Astrocyte (in vitro differentiated cells and primary cell): ENCODE measurements at regions not wholly inside any gene's neighbourhood (a gene's known extent, or its start where the extent isn't known, plus 50 kb on each side); places are given as distances from the start of the nearest gene placed in this dataset.
A peak's percentile ranks its signal among the peaks of the same experiment; 100 is the strongest.
"Not testable (repeated sequence)": the region's sequence is repeated elsewhere in the genome, so short reads cannot be mapped to it uniquely, and the experiment has no call there.

ENCODE experiments used
- DNase-seq: peaks from one replicate; pipeline ENCODE4 v3.0.0-alpha.2; 2010; ENCODE audit warnings: low read depth
- FAIRE-seq: peaks from 2 replicates; lab custom pipeline; 2011; peaks lifted over from hg19 to GRCh38; lab: Jason Lieb, UNC
- H2AFZ ChIP-seq: 2 replicates; pipeline ENCODE4 v1.6.0; 2012; ENCODE audit warnings: low read depth, low read length, inconsistent platforms
- H3K27ac ChIP-seq: 2 replicates; pipeline ENCODE4 v1.5.1; 2011; ENCODE audit warnings: low read depth, low read length, inconsistent platforms
- H3K27me3 ChIP-seq: 2 replicates; pipeline ENCODE4 v1.6.0; 2011; ENCODE audit warnings: low read length, inconsistent platforms; ENCODE audit not compliant: insufficient read depth
- H3K36me3 ChIP-seq: 2 replicates; pipeline ENCODE4 v1.5.1; 2011; ENCODE audit warnings: low read length, inconsistent platforms; ENCODE audit not compliant: insufficient read depth
- H3K4me1 ChIP-seq: 2 replicates; pipeline ENCODE4 v1.5.1; 2011; ENCODE audit warnings: low read length, inconsistent platforms; ENCODE audit not compliant: insufficient read depth
- H3K4me2 ChIP-seq: 2 replicates; pipeline ENCODE4 v1.6.0; 2012; ENCODE audit warnings: low read length, inconsistent platforms
- H3K4me3 ChIP-seq: 2 replicates; pipeline ENCODE4 v1.5.1; 2011; ENCODE audit warnings: low read depth, mild to moderate bottlenecking, low read length, inconsistent platforms; ENCODE audit not compliant: insufficient read depth
- H3K79me2 ChIP-seq: 2 replicates; pipeline ENCODE4 v1.6.0; 2012; ENCODE audit warnings: mild to moderate bottlenecking, low read length, inconsistent platforms; ENCODE audit not compliant: insufficient read depth
- H3K9ac ChIP-seq: 2 replicates; pipeline ENCODE4 v1.6.0; 2012; ENCODE audit warnings: mild to moderate bottlenecking, low read length, inconsistent platforms
- H3K9me3 ChIP-seq: 2 replicates; pipeline ENCODE4 v1.5.1; 2012; ENCODE audit warnings: low read depth, mild to moderate bottlenecking, low read length, inconsistent platforms; ENCODE audit not compliant: insufficient read depth
- H4K20me1 ChIP-seq: 2 replicates; pipeline ENCODE4 v1.6.0; 2012; ENCODE audit warnings: low read length, inconsistent platforms; ENCODE audit not compliant: insufficient read depth
- H3K27ac Mint-ChIP-seq: one replicate; pipeline ENCODE4 v1.8.0; 2021; ENCODE audit warnings: mild to moderate bottlenecking, mixed read lengths; ENCODE audit not compliant: unreplicated experiment
- H3K27me3 Mint-ChIP-seq: one replicate; pipeline ENCODE4 v1.8.0; 2021; ENCODE audit warnings: low read depth, mixed read lengths; ENCODE audit not compliant: unreplicated experiment
- H3K36me3 Mint-ChIP-seq: one replicate; pipeline ENCODE4 v1.8.0; 2021; ENCODE audit warnings: low read depth, mixed read lengths; ENCODE audit not compliant: unreplicated experiment
- H3K4me1 Mint-ChIP-seq: one replicate; pipeline ENCODE4 v1.8.0; 2021; ENCODE audit warnings: low read depth, mixed read lengths; ENCODE audit not compliant: unreplicated experiment
- H3K4me3 Mint-ChIP-seq: one replicate; pipeline ENCODE4 v1.8.0; 2021; ENCODE audit warnings: mild to moderate bottlenecking, moderate library complexity, mixed read lengths; ENCODE audit not compliant: unreplicated experiment
- H3K9me3 Mint-ChIP-seq: one replicate; pipeline ENCODE4 v1.8.0; 2021; ENCODE audit warnings: mild to moderate bottlenecking, mixed read lengths; ENCODE audit not compliant: unreplicated experiment
- CTCF ChIP-seq: IDR thresholded peaks from 2 replicates; pipeline ENCODE4 v1.5.1; 2011; ENCODE audit warnings: low read depth, mild to moderate bottlenecking, inconsistent platforms, low read length, moderate library complexity; ENCODE audit not compliant: insufficient read depth
- EZH2 ChIP-seq: IDR thresholded peaks from 2 replicates; pipeline ENCODE4 v1.6.1; 2012; ENCODE audit warnings: mild to moderate bottlenecking, low read length, inconsistent platforms; ENCODE audit not compliant: insufficient read depth

- no peak overlapping the region for H3K27ac ChIP-seq
- no peak overlapping the region for H2AFZ ChIP-seq
- H3K4me1 ChIP-seq, result no peaks in the 10 kb centered on the region
- Mint-ChIP-seq H3K36me3 (no peaks in the 10 kb centered on the region), H3K4me1 (peaks cover 7% of the 10 kb centered on the region), H3K27me3 (no peaks in the 10 kb centered on the region), H3K27ac (no peak overlapping the region), H3K4me3 (no peak overlapping the region), H3K9me3 (no peaks in the 10 kb centered on the region)
- H3K9ac ChIP-seq, result no peak overlapping the region
- H3K36me3 ChIP-seq, result no peaks in the 10 kb centered on the region
- TF ChIP-seq EZH2, result no peak
- TF ChIP-seq CTCF, result no peak
- H3K79me2 ChIP-seq, result no peaks in the 10 kb centered on the region
- H3K9me3 ChIP-seq, result no peaks in the 10 kb centered on the region
- H3K4me3 ChIP-seq, result no peak overlapping the region
- FAIRE-seq (no peak), DNase-seq (no peak)
- no peak overlapping the region for H3K4me2 ChIP-seq
- no peaks in the 10 kb centered on the region for H3K27me3 ChIP-seq
- no peaks in the 10 kb centered on the region for H4K20me1 ChIP-seq
These were observed 210.7 kb downstream of the BCAS1 start for GRCh38 chr20:53859684-53860083.

GRCh38 chr20:53859009-53859408 is 211.4 kb downstream of the BCAS1 start:
- not testable (repeated sequence) for H3K27ac Mint-ChIP-seq, H3K79me2 ChIP-seq, H3K4me2 ChIP-seq, H3K4me3 ChIP-seq, FAIRE-seq, H3K4me1 ChIP-seq, H3K4me3 Mint-ChIP-seq, H3K9ac ChIP-seq, H3K9me3 ChIP-seq, H2AFZ ChIP-seq, H3K36me3 ChIP-seq, H3K4me1 Mint-ChIP-seq, H3K27ac ChIP-seq, H3K36me3 Mint-ChIP-seq, H4K20me1 ChIP-seq, H3K9me3 Mint-ChIP-seq, H3K27me3 Mint-ChIP-seq, DNase-seq, H3K27me3 ChIP-seq

- not testable (repeated sequence) for H2AFZ ChIP-seq, H3K27ac ChIP-seq, H3K36me3 ChIP-seq, H3K9ac ChIP-seq, H3K4me2 ChIP-seq, H4K20me1 ChIP-seq, H3K4me1 Mint-ChIP-seq, H3K79me2 ChIP-seq, H3K4me1 ChIP-seq, FAIRE-seq, H3K9me3 ChIP-seq, H3K27me3 ChIP-seq, H3K4me3 Mint-ChIP-seq, DNase-seq, H3K27ac Mint-ChIP-seq, H3K4me3 ChIP-seq, H3K27me3 Mint-ChIP-seq, H3K9me3 Mint-ChIP-seq, H3K36me3 Mint-ChIP-seq
These were observed 211.9 kb downstream of the BCAS1 start for GRCh38 chr20:53858516-53858915.

- FAIRE-seq (no peak), DNase-seq (no peak)
- H3K36me3 Mint-ChIP-seq, result no peaks in the 10 kb centered on the region
- Histone ChIP-seq H4K20me1 (no peaks in the 10 kb centered on the region), H3K27ac (no peak overlapping the region), H2AFZ (no peak overlapping the region), H3K27me3 (no peaks in the 10 kb centered on the region), H3K4me3 (no peak overlapping the region), H3K9ac (no peak overlapping the region), H3K36me3 (no peaks in the 10 kb centered on the region), H3K79me2 (no peaks in the 10 kb centered on the region), H3K9me3 (no peaks in the 10 kb centered on the region), H3K4me1 (no peaks in the 10 kb centered on the region), H3K4me2 (no peak overlapping the region)
- peaks cover 2% of the 10 kb centered on the region for H3K9me3 Mint-ChIP-seq
- TF ChIP-seq EZH2 (no peak), CTCF (no peak)
- H3K4me1 Mint-ChIP-seq, result peaks cover 7% of the 10 kb centered on the region
- H3K27me3 Mint-ChIP-seq, result no peaks in the 10 kb centered on the region
- H3K4me3 Mint-ChIP-seq, result no peak overlapping the region
- H3K27ac Mint-ChIP-seq, result peak overlapping the region; percentile 29
These were observed 212.6 kb downstream of the BCAS1 start for GRCh38 chr20:53857723-53858236.
